MM.1S (cell line): ENCODE measurements at regions not wholly inside any gene's neighbourhood (a gene's known extent, or its start where the extent isn't known, plus 50 kb on each side); places are given as distances from the start of the nearest gene placed in this dataset.

Source experiments
- DNase-seq: peaks from one replicate; pipeline ENCODE4 v3.0.0-alpha.2; 2015
- H2AFZ ChIP-seq: fragments of 300-600 bp; sonication (generic); 2 replicates; pipeline ENCODE4 v1.6.0; 2016; ENCODE audit warnings: antibody characterized with exemption, low read length
- H3F3A ChIP-seq: fragments of 300-600 bp; sonication (generic); 2 replicates; pipeline ENCODE4 v1.6.1; 2016; ENCODE audit warnings: mild to moderate bottlenecking, antibody characterized with exemption, low read length, moderate library complexity, mixed read lengths; ENCODE audit not compliant: insufficient read depth
- H3K27ac ChIP-seq: fragments of 300-600 bp; sonication (generic); 2 replicates; pipeline ENCODE4 v1.5.1; 2016; ENCODE audit warnings: mild to moderate bottlenecking, low read length
- H3K27me3 ChIP-seq: fragments of 300-600 bp; sonication (generic); replicated peaks from 2 replicates; pipeline ENCODE4 v1.6.0; 2016; ENCODE audit warnings: low read length; ENCODE audit not compliant: insufficient read depth
- H3K36me3 ChIP-seq: fragments of 300-600 bp; sonication (generic); replicated peaks from 2 replicates; pipeline ENCODE4 v1.6.1; 2016; ENCODE audit warnings: mild to moderate bottlenecking, low read length, mixed read lengths; ENCODE audit not compliant: insufficient read depth
- H3K4me1 ChIP-seq: fragments of 300-600 bp; sonication (generic); 2 replicates; pipeline ENCODE4 v1.6.1; 2016; ENCODE audit warnings: low read length, mixed read lengths
- H3K4me2 ChIP-seq: fragments of 300-600 bp; sonication (generic); 2 replicates; pipeline ENCODE4 v1.6.0; 2016; ENCODE audit warnings: low read depth, low read length
- H3K4me3 ChIP-seq: fragments of 300-600 bp; sonication (generic); 2 replicates; pipeline ENCODE4 v1.5.1; 2016; ENCODE audit warnings: low read length, mixed read lengths
- H3K79me2 ChIP-seq: fragments of 300-600 bp; sonication (generic); 2 replicates; pipeline ENCODE4 v1.6.1; 2016; ENCODE audit warnings: mixed run types, low read length, mixed read lengths
- H3K9ac ChIP-seq: fragments of 300-600 bp; sonication (generic); 2 replicates; pipeline ENCODE4 v1.6.1; 2016; ENCODE audit warnings: low read length, mixed read lengths
- H3K9me2 ChIP-seq: fragments of 300-600 bp; sonication (generic); replicated peaks from 2 replicates; pipeline ENCODE4 v1.6.1; 2016; ENCODE audit warnings: mild to moderate bottlenecking, low read length, mixed read lengths; ENCODE audit not compliant: insufficient read depth
- H3K9me3 ChIP-seq: fragments of 300-600 bp; sonication (generic); replicated peaks from 2 replicates; pipeline ENCODE4 v1.6.1; 2016; ENCODE audit warnings: mild to moderate bottlenecking, low read length, mixed read lengths; ENCODE audit not compliant: insufficient read depth
- H4K20me1 ChIP-seq: fragments of 300-600 bp; sonication (generic); 2 replicates; pipeline ENCODE4 v1.6.1; 2016; ENCODE audit warnings: mild to moderate bottlenecking, low read length, moderate library complexity, mixed read lengths; ENCODE audit not compliant: insufficient read depth
- CTCF ChIP-seq: fragments of 300-600 bp; sonication (generic); IDR thresholded peaks from 2 replicates; pipeline ENCODE4 v1.5.1; 2016; ENCODE audit warnings: antibody characterized with exemption, low read length, mixed read lengths
- EZH2 ChIP-seq: fragments of 300-600 bp; sonication (generic); optimal IDR thresholded peaks from 2 replicates; pipeline ENCODE3; 2017; ENCODE audit warnings: low read depth, mild to moderate bottlenecking, antibody characterized with exemption, low read length, mixed read lengths
- EZH2phosphoT487 ChIP-seq: fragments of 300-600 bp; sonication (generic); IDR thresholded peaks from 2 replicates; pipeline ENCODE4 v1.6.1; 2018; ENCODE audit warnings: antibody characterized with exemption, low read length

GRCh38 chr18:30404422-30404821, 638.1 kb downstream of the DSC3 start:
- Histone ChIP-seq H3K36me3 (no peaks in the 10 kb centered on the region), H2AFZ (no peak overlapping the region), H3K9me2 (no peaks in the 10 kb centered on the region), H4K20me1 (no peaks in the 10 kb centered on the region), H3K79me2 (no peaks in the 10 kb centered on the region), H3K27me3 (no peaks in the 10 kb centered on the region), H3K4me1 (no peaks in the 10 kb centered on the region), H3K27ac (no peak overlapping the region), H3F3A (no peaks in the 10 kb centered on the region), H3K4me3 (no peak overlapping the region), H3K4me2 (no peak overlapping the region), H3K9me3 (no peaks in the 10 kb centered on the region), H3K9ac (no peak overlapping the region)
- TF ChIP-seq EZH2phosphoT487 (no peak), CTCF (no peak), EZH2 (no peak)
- no peak for DNase-seq

- no peak overlapping the region for H3K9ac ChIP-seq
- H4K20me1 ChIP-seq = no peaks in the 10 kb centered on the region
- no peak overlapping the region for H3K27ac ChIP-seq
- H3K4me2 ChIP-seq = no peak overlapping the region
- H3K9me3 ChIP-seq = no peaks in the 10 kb centered on the region
- no peaks in the 10 kb centered on the region for H3K79me2 ChIP-seq
- no peaks in the 10 kb centered on the region for H3K4me1 ChIP-seq
- no peaks in the 10 kb centered on the region for H3F3A ChIP-seq
- no peak overlapping the region for H3K4me3 ChIP-seq
- no peak for DNase-seq
- TF ChIP-seq EZH2 (no peak), EZH2phosphoT487 (no peak), CTCF (no peak)
- no peaks in the 10 kb centered on the region for H3K27me3 ChIP-seq
- H3K36me3 ChIP-seq = no peaks in the 10 kb centered on the region
- H3K9me2 ChIP-seq = no peaks in the 10 kb centered on the region
- no peak overlapping the region for H2AFZ ChIP-seq
These were observed 639.3 kb downstream of the DSC3 start for GRCh38 chr18:30403278-30403677.

GRCh38 chr18:30387401-30387800, 655.1 kb downstream of the DSC3 start:
- H3K36me3 ChIP-seq = no peaks in the 10 kb centered on the region
- TF ChIP-seq CTCF (no peak), EZH2phosphoT487 (no peak), EZH2 (no peak)
- H2AFZ ChIP-seq = no peak overlapping the region

More at GRCh38 chr18:30387401-30387800, 655.1 kb downstream of the DSC3 start:
- H3K27ac ChIP-seq = no peak overlapping the region
- no peak overlapping the region for H3K9ac ChIP-seq
- no peak overlapping the region for H3K4me3 ChIP-seq
- H3K79me2 ChIP-seq = no peaks in the 10 kb centered on the region
- DNase-seq = no peak
- no peaks in the 10 kb centered on the region for H3F3A ChIP-seq
- H3K9me2 ChIP-seq = no peaks in the 10 kb centered on the region
- no peak overlapping the region for H3K4me2 ChIP-seq
- H4K20me1 ChIP-seq = no peaks in the 10 kb centered on the region
- H3K9me3 ChIP-seq = no peaks in the 10 kb centered on the region
- no peaks in the 10 kb centered on the region for H3K27me3 ChIP-seq
- H3K4me1 ChIP-seq = no peaks in the 10 kb centered on the region
